Neural crest cell (in vitro differentiated cells): ENCODE measurements at regions not wholly inside any gene's neighbourhood (a gene's known extent, or its start where the extent isn't known, plus 50 kb on each side); places are given as distances from the start of the nearest gene placed in this dataset.

Source experiments
- DNase-seq: peaks from one replicate; pipeline ENCODE4 v3.0.0; 2021; ENCODE audit warnings: low read depth, mixed read lengths, low spot score
- H3K27ac Mint-ChIP-seq: one replicate; pipeline ENCODE4 v1.8.0; 2021; ENCODE audit warnings: mild to moderate bottlenecking, mixed read lengths; ENCODE audit not compliant: unreplicated experiment
- H3K27me3 Mint-ChIP-seq: 2 replicates; pipeline ENCODE4 v1.8.0; 2021; ENCODE audit warnings: low read depth, mild to moderate bottlenecking, mixed read lengths
- H3K36me3 Mint-ChIP-seq: 2 replicates; pipeline ENCODE4 v1.8.0; 2021; ENCODE audit warnings: low read depth, mild to moderate bottlenecking, mixed read lengths
- H3K4me1 Mint-ChIP-seq: 2 replicates; pipeline ENCODE4 v1.8.0; 2021; ENCODE audit warnings: mixed read lengths
- H3K4me3 Mint-ChIP-seq: one replicate; pipeline ENCODE4 v1.8.0; 2021; ENCODE audit warnings: mild to moderate bottlenecking, mixed read lengths
- H3K9me3 Mint-ChIP-seq: 2 replicates; pipeline ENCODE4 v1.8.0; 2021; ENCODE audit warnings: mixed read lengths
- TF ChIP-seq, protein P1 (sequence below): fragments of 200-600 bp; sonication (generic); conservative IDR thresholded peaks from 2 replicates; pipeline ENCODE4 v1.5.0; 2021; ENCODE audit warnings: antibody characterized with exemption, mild to moderate bottlenecking

DNA sequence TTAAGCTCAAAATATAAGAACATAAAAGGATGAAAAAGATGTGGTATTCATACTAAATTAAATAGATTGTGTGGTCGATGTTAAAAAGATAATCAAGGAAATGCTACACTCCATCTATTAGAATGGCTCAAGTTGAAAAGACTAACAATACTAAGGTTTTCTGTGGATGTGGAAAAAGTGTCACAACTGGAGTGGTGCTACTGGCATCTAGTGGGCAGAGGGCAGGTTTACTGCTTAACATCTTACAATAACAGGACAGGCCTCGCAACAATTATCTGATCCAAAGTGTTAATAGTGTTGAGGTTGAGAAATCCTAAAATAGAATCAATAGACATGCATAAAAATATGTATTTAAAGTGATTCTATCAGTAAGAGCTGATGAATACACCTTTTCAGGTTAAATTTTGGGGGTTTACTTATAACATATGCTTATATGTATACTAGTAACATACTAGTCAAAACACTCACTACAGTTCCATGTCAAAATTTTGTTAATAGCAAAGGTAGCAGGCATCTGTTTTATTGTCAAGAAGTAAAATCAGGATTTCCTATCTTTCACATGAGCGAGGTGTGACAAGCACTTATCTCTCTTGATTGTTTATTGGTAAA lies 91.5 kb upstream of the TMEFF2 start:
- Mint-ChIP-seq H3K4me1 (no peaks in the 10 kb centered on the region), H3K9me3 (no peaks in the 10 kb centered on the region), H3K27me3 (no peaks in the 10 kb centered on the region), H3K27ac (no peak overlapping the region), H3K4me3 (no peak overlapping the region), H3K36me3 (no peaks in the 10 kb centered on the region)
- DNase-seq: no peak
- TF ChIP-seq, protein P1, sequence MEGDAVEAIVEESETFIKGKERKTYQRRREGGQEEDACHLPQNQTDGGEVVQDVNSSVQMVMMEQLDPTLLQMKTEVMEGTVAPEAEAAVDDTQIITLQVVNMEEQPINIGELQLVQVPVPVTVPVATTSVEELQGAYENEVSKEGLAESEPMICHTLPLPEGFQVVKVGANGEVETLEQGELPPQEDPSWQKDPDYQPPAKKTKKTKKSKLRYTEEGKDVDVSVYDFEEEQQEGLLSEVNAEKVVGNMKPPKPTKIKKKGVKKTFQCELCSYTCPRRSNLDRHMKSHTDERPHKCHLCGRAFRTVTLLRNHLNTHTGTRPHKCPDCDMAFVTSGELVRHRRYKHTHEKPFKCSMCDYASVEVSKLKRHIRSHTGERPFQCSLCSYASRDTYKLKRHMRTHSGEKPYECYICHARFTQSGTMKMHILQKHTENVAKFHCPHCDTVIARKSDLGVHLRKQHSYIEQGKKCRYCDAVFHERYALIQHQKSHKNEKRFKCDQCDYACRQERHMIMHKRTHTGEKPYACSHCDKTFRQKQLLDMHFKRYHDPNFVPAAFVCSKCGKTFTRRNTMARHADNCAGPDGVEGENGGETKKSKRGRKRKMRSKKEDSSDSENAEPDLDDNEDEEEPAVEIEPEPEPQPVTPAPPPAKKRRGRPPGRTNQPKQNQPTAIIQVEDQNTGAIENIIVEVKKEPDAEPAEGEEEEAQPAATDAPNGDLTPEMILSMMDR: peak; percentile 54

DNA sequence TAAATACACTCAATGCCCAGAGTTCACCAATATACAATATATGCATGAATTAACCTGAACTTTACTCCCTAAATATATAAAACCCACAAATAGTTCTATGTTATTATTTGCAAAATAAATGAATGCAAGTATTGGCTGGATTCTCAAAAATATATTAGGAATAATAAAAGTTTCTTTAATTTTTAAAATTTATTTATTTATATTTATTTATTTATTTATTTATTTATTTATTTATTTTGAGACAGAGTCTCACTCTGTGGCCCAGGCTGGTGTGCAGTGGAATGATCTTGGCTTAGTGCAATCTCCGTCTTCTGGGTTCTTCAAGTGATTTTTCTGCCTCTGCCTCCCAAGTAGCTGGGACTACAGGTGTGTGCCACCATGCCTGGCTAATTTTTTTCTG lies 88.7 kb upstream of the TMEFF2 start:
- DNase-seq: no peak
- Mint-ChIP-seq H3K9me3 (peaks cover 3% of the 10 kb centered on the region), H3K4me1 (no peaks in the 10 kb centered on the region), H3K27ac (no peak overlapping the region), H3K4me3 (no peak overlapping the region), H3K27me3 (no peaks in the 10 kb centered on the region), H3K36me3 (no peaks in the 10 kb centered on the region)
- TF ChIP-seq, protein P1: no peak

DNA sequence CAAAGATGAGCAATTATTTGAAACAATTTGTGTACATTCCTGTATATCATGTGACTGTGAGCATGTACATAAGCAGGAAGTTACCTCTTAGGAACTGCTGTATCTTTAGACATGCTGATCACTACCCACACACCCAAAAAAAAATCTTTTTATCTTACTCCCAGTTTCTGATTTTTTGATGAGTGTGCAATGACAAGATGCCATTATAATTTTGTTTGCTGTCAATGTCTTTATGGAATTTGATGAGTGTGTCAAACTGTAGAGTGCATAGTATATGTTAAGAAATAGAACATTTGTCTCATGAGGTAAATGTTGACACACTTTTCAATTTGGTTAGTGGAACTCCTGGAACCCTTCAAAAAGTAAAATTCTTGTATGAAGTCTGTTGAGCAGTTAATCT lies 84.0 kb upstream of the TMEFF2 start:
- H3K4me1 Mint-ChIP-seq: no peaks in the 10 kb centered on the region
- TF ChIP-seq, protein P1: no peak

DNA sequence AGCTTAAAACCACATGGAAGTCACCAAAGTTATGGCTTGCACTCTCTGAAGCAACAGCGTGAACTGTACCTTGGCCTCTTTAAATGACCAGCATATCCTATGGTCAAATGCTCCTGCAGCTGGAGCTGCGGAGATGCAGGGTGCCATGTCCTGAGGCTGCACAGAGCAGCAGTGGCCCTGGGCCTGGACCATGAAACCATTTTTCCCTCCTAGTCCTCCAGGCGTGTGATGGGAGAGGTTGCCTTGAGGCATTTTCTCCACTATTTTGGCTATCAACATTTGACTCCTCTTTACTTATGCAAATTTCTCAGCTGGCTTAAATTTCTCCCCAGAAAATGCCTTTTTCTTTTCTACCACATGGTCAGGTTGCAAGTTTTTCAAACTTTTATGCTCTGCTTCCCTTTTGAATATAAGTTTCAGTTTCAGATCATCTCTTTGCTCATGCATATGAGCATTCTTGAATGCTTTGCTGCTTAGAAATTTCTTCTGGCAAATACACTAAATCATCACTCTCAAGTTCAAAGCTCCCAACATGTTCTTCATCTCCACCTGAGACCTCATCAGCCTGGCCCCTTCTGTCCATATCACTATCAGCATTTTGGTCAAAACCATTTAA lies 82.9 kb upstream of the TMEFF2 start:
- TF ChIP-seq, protein P1: no peak
- Mint-ChIP-seq H3K27me3 (no peaks in the 10 kb centered on the region), H3K36me3 (no peaks in the 10 kb centered on the region), H3K4me3 (no peak overlapping the region), H3K9me3 (peaks cover 8% of the 10 kb centered on the region), H3K27ac (no peak overlapping the region), H3K4me1 (no peaks in the 10 kb centered on the region)
- DNase-seq: no peak

More for the DNA sequence above, 84.0 kb upstream of the TMEFF2 start:
- Mint-ChIP-seq H3K27ac (no peak overlapping the region), H3K9me3 (peaks cover 8% of the 10 kb centered on the region), H3K4me3 (no peak overlapping the region), H3K36me3 (no peaks in the 10 kb centered on the region), H3K27me3 (no peaks in the 10 kb centered on the region)
- no peak for DNase-seq

DNA sequence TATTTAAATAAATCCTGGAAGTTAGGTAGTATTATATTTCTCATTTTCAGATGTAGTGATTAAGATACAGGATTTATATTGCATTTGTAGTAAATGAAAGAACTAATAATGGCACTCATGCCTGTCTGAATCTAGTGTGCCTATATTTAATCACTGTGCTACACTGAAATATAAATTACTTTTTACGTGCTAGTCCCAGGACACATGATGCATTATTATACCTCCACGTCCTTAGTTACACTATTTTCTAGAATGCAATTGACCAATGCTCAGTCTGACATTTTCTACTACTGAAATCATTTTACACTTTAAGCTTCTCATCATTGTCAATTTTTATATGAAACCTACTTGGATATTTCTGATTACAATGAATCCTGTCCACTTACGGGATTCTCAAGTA lies 80.9 kb upstream of the TMEFF2 start:
- no peaks in the 10 kb centered on the region for H3K4me1 Mint-ChIP-seq
- peaks cover 8% of the 10 kb centered on the region for H3K9me3 Mint-ChIP-seq

More for the DNA sequence above, 80.9 kb upstream of the TMEFF2 start:
- Mint-ChIP-seq H3K36me3 (no peaks in the 10 kb centered on the region), H3K27ac (no peak overlapping the region), H3K27me3 (no peaks in the 10 kb centered on the region), H3K4me3 (no peak overlapping the region)
- TF ChIP-seq, protein P1: no peak
- DNase-seq: no peak
